Activated CD8-positive, alpha-beta memory T cell treated with anti-CD3 and anti-CD28 coated beads, Interleukin-2, amount 50 U/mL, for 24 hours (primary cell): ENCODE measurements at regions not wholly inside any gene's neighbourhood (a gene's known extent, or its start where the extent isn't known, plus 50 kb on each side); places are given as distances from the start of the nearest gene placed in this dataset.
"Not testable (repeated sequence)": the region's sequence is repeated elsewhere in the genome, so short reads cannot be mapped to it uniquely, and the experiment has no call there.

ENCODE experiments used
- DNase-seq: peaks from one replicate; pipeline ENCODE4 v3.0.0-alpha.2; 2020; ENCODE audit errors: extremely low read depth

GRCh38 chr5:14942212-14942611, 70.6 kb upstream of the ANKH start:
- no peak for DNase-seq

GRCh38 chr5:14937254-14937653, 65.7 kb upstream of the ANKH start:
- no peak for DNase-seq

DNA sequence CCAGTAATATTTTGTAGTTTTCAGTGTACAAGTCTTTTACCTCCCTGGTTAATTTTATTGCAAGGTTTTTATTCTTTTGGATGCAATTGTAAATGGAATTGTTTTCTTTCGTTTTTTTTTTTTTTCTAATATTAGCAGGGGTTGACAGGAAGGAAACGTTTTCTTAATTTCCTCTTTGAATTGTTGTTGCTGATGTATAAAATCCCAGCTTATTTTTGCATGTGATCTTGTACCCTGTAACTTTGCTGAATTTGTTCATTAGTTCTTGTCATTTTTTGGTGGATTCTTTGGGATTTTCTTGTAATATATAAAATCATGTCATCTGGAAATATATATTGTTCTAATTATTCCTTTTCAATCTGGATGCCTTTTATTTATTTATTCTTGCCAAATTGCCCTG, 65.0 kb upstream of the ANKH start:
- DNase-seq, result no peak

- DNase-seq, result no peak
These were observed 63.8 kb upstream of the ANKH start for GRCh38 chr5:14935341-14935740.

DNA sequence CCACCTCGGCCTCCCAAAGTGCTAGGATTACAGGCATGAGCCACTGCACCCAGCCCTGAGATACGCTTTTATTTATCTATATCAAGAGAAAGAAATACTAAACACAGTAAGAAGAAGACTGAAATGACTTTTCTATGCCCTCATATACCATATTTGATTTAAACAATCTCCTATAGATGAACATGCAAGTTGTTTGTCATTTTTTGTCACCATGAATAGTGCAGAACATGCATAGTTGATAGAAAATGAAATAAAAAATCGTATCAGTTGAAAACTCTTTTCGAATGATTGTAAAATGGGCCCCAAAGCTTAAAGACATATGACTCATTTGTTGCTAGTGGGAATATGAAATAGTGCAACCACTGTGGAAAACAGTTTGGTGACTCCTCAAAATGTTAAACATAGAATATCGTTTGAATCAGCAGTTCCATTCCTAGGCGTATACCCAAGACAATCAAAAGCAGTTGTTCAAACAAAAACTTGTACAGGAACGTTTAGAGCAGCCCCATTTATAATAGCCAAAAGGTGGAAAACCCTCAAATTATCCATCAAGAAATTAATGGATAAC, 61.4 kb upstream of the ANKH start:
- DNase-seq, result no peak

DNA sequence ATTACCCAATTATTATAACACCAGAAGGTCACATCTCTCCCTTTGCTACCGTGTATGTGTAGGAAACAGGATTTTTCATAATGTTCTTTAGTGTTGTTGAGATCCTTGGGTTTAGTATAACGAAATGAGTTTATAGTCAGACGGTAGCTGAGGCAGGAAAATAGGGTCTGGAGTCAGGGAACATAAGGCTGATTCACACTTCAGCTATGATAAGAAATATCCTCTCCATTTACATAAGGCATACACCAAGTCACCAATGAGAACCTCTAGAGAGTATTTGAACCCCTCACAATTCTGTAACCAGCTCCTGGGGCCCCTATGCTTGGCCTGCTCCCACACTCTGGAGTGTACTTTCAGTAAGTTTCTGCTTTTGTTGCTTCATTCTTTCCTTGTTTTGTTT, 58.9 kb upstream of the ANKH start:
- DNase-seq, result no peak

DNA sequence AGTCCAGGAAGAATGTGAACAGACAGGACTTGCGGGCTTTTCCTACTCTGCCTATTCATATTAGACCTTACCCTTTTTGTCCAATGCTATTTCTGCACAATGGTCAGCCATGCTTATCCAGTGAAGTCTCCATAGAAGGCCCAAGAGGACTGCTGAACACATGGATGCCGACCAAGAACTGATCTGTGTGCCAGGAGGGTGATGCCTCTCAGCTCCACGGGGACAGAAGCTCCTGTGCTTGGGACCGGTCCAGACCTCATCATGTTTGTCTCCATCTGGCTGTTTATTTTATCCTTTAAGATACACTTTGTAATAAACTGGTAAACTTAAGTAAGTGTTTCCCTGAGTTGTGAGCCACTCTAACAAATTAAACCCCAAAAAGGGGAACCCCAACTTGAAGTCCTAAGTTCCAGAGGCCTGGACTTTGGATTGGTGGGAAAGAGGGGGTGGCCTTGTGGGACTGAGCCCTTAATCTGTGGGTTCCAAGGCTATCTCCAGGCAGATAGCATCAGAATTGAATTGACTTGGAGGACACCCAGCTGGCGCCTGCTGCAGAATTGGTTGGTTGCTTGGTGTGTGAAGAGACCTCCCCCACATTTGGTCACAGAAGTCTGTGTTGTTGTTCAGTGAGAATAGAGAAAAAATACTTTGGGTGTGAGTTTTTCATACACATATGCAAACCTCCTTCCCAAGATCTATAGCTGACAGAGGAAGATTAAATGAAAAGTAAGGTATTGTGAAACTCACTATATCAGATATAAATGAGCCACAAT, 57.9 kb upstream of the ANKH start:
- DNase-seq, result no peak

- DNase-seq, result no peak
These were observed 57.1 kb upstream of the ANKH start for GRCh38 chr5:14928661-14929060.

GRCh38 chr5:14925326-14925725, 53.7 kb upstream of the ANKH start:
- DNase-seq, result no peak

DNA sequence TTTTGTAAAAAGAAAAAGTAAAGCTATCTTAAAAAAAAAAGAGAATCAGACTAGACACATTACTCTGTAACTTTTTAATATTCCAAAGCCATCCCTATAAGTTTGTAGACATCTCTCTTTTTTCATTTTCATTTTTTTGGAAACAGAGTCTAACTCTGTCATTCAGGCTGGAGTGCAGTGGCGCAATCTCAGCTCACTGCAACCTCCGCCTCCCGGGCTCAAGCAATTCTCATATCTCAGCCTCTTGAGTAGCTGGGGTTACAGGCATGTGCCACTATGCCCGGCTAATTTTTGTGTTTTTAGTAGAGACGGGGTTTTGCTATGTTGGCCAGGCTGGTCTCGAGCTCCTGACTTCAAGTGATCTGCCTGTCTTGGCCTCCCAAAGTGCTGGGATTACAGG, 51.4 kb upstream of the ANKH start:
- DNase-seq, result not testable (repeated sequence)

DNA sequence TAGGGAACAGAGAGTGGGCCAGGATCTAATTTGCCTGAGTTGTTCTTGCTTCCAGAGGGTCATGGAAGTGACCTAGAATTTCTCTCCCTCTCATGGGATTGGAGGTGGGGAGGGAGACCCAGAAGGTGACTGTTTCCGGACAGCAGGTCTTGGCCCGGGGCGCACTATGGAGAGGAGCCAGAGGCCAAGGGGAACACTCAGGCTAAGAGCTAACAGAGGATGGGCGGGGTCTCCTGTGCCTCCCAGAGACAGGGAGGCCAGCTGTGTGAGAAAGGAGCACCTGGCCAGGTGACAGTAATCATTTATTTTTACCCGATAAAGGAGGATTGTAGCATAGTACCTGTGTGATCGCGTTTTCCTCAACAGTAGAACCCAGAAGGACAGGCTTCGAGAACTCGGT, 50.9 kb upstream of the ANKH start:
- no peak for DNase-seq
